Astrocyte (in vitro differentiated cells and primary cell): ENCODE measurements at regions not wholly inside any gene's neighbourhood (a gene's known extent, or its start where the extent isn't known, plus 50 kb on each side); places are given as distances from the start of the nearest gene placed in this dataset.
A peak's percentile ranks its signal among the peaks of the same experiment; 100 is the strongest.

Source experiments
- DNase-seq: peaks from one replicate; pipeline ENCODE4 v3.0.0-alpha.2; 2010; ENCODE audit warnings: low read depth
- FAIRE-seq: peaks from 2 replicates; lab custom pipeline; 2011; peaks lifted over from hg19 to GRCh38; lab: Jason Lieb, UNC
- H2AFZ ChIP-seq: 2 replicates; pipeline ENCODE4 v1.6.0; 2012; ENCODE audit warnings: low read depth, low read length, inconsistent platforms
- H3K27ac ChIP-seq: 2 replicates; pipeline ENCODE4 v1.5.1; 2011; ENCODE audit warnings: low read depth, low read length, inconsistent platforms
- H3K27me3 ChIP-seq: 2 replicates; pipeline ENCODE4 v1.6.0; 2011; ENCODE audit warnings: low read length, inconsistent platforms; ENCODE audit not compliant: insufficient read depth
- H3K36me3 ChIP-seq: 2 replicates; pipeline ENCODE4 v1.5.1; 2011; ENCODE audit warnings: low read length, inconsistent platforms; ENCODE audit not compliant: insufficient read depth
- H3K4me1 ChIP-seq: 2 replicates; pipeline ENCODE4 v1.5.1; 2011; ENCODE audit warnings: low read length, inconsistent platforms; ENCODE audit not compliant: insufficient read depth
- H3K4me2 ChIP-seq: 2 replicates; pipeline ENCODE4 v1.6.0; 2012; ENCODE audit warnings: low read length, inconsistent platforms
- H3K4me3 ChIP-seq: 2 replicates; pipeline ENCODE4 v1.5.1; 2011; ENCODE audit warnings: low read depth, mild to moderate bottlenecking, low read length, inconsistent platforms; ENCODE audit not compliant: insufficient read depth
- H3K79me2 ChIP-seq: 2 replicates; pipeline ENCODE4 v1.6.0; 2012; ENCODE audit warnings: mild to moderate bottlenecking, low read length, inconsistent platforms; ENCODE audit not compliant: insufficient read depth
- H3K9ac ChIP-seq: 2 replicates; pipeline ENCODE4 v1.6.0; 2012; ENCODE audit warnings: mild to moderate bottlenecking, low read length, inconsistent platforms
- H3K9me3 ChIP-seq: 2 replicates; pipeline ENCODE4 v1.5.1; 2012; ENCODE audit warnings: low read depth, mild to moderate bottlenecking, low read length, inconsistent platforms; ENCODE audit not compliant: insufficient read depth
- H4K20me1 ChIP-seq: 2 replicates; pipeline ENCODE4 v1.6.0; 2012; ENCODE audit warnings: low read length, inconsistent platforms; ENCODE audit not compliant: insufficient read depth
- H3K27ac Mint-ChIP-seq: one replicate; pipeline ENCODE4 v1.8.0; 2021; ENCODE audit warnings: mild to moderate bottlenecking, mixed read lengths; ENCODE audit not compliant: unreplicated experiment
- H3K27me3 Mint-ChIP-seq: one replicate; pipeline ENCODE4 v1.8.0; 2021; ENCODE audit warnings: low read depth, mixed read lengths; ENCODE audit not compliant: unreplicated experiment
- H3K36me3 Mint-ChIP-seq: one replicate; pipeline ENCODE4 v1.8.0; 2021; ENCODE audit warnings: low read depth, mixed read lengths; ENCODE audit not compliant: unreplicated experiment
- H3K4me1 Mint-ChIP-seq: one replicate; pipeline ENCODE4 v1.8.0; 2021; ENCODE audit warnings: low read depth, mixed read lengths; ENCODE audit not compliant: unreplicated experiment
- H3K4me3 Mint-ChIP-seq: one replicate; pipeline ENCODE4 v1.8.0; 2021; ENCODE audit warnings: mild to moderate bottlenecking, moderate library complexity, mixed read lengths; ENCODE audit not compliant: unreplicated experiment
- H3K9me3 Mint-ChIP-seq: one replicate; pipeline ENCODE4 v1.8.0; 2021; ENCODE audit warnings: mild to moderate bottlenecking, mixed read lengths; ENCODE audit not compliant: unreplicated experiment
- EZH2 ChIP-seq: IDR thresholded peaks from 2 replicates; pipeline ENCODE4 v1.6.1; 2012; ENCODE audit warnings: mild to moderate bottlenecking, low read length, inconsistent platforms; ENCODE audit not compliant: insufficient read depth
- TF ChIP-seq, protein P1 (sequence below): IDR thresholded peaks from 2 replicates; pipeline ENCODE4 v1.5.1; 2011; ENCODE audit warnings: low read depth, mild to moderate bottlenecking, inconsistent platforms, low read length, moderate library complexity; ENCODE audit not compliant: insufficient read depth

DNA sequence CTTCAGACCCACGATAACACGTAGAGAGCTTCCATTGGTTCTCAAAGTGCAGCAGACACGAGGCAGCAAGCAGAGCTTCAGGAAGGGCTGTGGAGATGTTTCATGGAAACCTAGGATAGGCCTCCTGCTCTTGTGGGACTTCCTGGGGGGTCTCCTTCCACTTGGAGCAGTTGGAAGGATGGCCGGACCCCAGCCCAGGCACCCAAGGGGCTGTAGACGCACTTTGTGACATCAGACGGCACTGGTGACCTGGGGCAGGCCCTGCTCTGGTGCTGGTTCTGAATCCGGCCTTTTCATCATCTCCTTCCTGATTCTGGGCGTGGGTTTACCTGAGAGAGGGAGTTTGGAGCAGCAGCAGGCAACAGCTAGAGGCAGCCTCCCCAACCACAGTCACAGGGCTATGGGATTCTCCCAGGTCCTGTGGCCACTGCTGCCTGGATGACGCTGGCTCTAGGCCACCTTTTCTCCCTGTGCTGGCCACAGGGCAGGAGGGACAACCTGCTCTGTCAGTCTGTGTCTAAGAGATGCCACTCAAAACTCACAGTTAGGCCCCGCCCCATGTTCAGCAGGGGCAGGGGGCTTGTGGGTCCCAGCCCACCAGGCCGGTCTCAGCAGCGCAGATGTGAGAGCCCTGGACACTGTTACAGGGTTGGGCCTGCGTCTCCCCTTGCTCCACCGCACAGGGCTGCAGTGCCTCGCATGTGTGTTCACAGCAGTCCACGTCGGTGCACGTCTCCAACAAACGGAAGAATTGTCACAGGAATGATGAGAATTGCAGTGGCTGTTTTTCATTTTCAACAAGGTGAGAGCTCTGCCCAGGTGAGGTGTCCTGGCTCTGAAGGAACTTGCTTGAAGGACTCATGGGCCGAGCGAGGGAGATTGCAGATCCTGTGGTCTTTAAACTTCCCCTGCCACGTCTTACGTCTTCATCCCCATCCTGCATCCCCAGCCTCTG lies 569.3 kb downstream of the TCERG1L start:
- Mint-ChIP-seq H3K4me3 (no peak overlapping the region), H3K9me3 (peaks cover 20% of the 10 kb centered on the region), H3K36me3 (no peaks in the 10 kb centered on the region), H3K4me1 (no peaks in the 10 kb centered on the region), H3K27me3 (peaks cover 13% of the 10 kb centered on the region), H3K27ac (peak overlapping the region; percentile 78)
- H4K20me1 ChIP-seq, result no peaks in the 10 kb centered on the region
- H3K4me1 ChIP-seq, result no peaks in the 10 kb centered on the region
- no peak overlapping the region for H3K27ac ChIP-seq
- FAIRE-seq, result no peak
- TF ChIP-seq, protein P1, sequence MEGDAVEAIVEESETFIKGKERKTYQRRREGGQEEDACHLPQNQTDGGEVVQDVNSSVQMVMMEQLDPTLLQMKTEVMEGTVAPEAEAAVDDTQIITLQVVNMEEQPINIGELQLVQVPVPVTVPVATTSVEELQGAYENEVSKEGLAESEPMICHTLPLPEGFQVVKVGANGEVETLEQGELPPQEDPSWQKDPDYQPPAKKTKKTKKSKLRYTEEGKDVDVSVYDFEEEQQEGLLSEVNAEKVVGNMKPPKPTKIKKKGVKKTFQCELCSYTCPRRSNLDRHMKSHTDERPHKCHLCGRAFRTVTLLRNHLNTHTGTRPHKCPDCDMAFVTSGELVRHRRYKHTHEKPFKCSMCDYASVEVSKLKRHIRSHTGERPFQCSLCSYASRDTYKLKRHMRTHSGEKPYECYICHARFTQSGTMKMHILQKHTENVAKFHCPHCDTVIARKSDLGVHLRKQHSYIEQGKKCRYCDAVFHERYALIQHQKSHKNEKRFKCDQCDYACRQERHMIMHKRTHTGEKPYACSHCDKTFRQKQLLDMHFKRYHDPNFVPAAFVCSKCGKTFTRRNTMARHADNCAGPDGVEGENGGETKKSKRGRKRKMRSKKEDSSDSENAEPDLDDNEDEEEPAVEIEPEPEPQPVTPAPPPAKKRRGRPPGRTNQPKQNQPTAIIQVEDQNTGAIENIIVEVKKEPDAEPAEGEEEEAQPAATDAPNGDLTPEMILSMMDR, result no peak
- no peak for TF ChIP-seq EZH2
- H3K27me3 ChIP-seq, result no peaks in the 10 kb centered on the region
- no peak for DNase-seq
- H3K36me3 ChIP-seq, result no peaks in the 10 kb centered on the region
- H3K79me2 ChIP-seq, result no peaks in the 10 kb centered on the region
- H3K9ac ChIP-seq, result no peak overlapping the region
- H3K4me2 ChIP-seq, result no peak overlapping the region
- H2AFZ ChIP-seq, result no peak overlapping the region
- no peak overlapping the region for H3K4me3 ChIP-seq
- peaks cover 17% of the 10 kb centered on the region for H3K9me3 ChIP-seq

GRCh38 chr10:130742941-130743675 lies 568.4 kb downstream of the TCERG1L start:
- no peaks in the 10 kb centered on the region for H3K27me3 ChIP-seq
- H3K79me2 ChIP-seq, result no peaks in the 10 kb centered on the region
- peaks cover 17% of the 10 kb centered on the region for H3K9me3 Mint-ChIP-seq
- peaks cover 13% of the 10 kb centered on the region for H3K27me3 Mint-ChIP-seq
- no peak overlapping the region for H3K4me3 ChIP-seq
- no peak overlapping the region for H3K27ac ChIP-seq
- no peaks in the 10 kb centered on the region for H3K36me3 Mint-ChIP-seq
- no peak overlapping the region for H3K9ac ChIP-seq
- H3K4me2 ChIP-seq, result no peak overlapping the region
- H3K4me3 Mint-ChIP-seq, result no peak overlapping the region
- H2AFZ ChIP-seq, result no peak overlapping the region
- no peaks in the 10 kb centered on the region for H3K4me1 Mint-ChIP-seq
- H3K9me3 ChIP-seq, result peaks cover 17% of the 10 kb centered on the region
- no peaks in the 10 kb centered on the region for H4K20me1 ChIP-seq
- no peak for DNase-seq
- H3K27ac Mint-ChIP-seq, result no peak overlapping the region
- TF ChIP-seq, protein P1, result no peak
- no peak for TF ChIP-seq EZH2
- no peaks in the 10 kb centered on the region for H3K36me3 ChIP-seq
- H3K4me1 ChIP-seq, result no peaks in the 10 kb centered on the region
- FAIRE-seq, result no peak
